HepG2 (cell line): ENCODE measurements at regions not wholly inside any gene's neighbourhood (a gene's known extent, or its start where the extent isn't known, plus 50 kb on each side); places are given as distances from the start of the nearest gene placed in this dataset.

Source experiments
- ATAC-seq: fragments of 200-7000 bp; cut with Tn5 transposase; 3 replicates; pipeline ENCODE4 v1.9.1; 2020; ENCODE audit warnings: mild to moderate bottlenecking, moderate library complexity
- BruUV-seq: library from RNA; stranded (reverse); fragments of 400-500 nt; replicated peaks from 2 replicates; lab custom pipeline; 2021; lab: Mats Ljungman, UMichigan
- CTCF ChIA-PET: fragments of 300-600 bp; formaldehyde crosslinking; extraction: SDS; loops from one replicate; lab custom pipeline; 2021; ENCODE audit warnings: low total read pairs, inconsistent platforms, low intra/inter-chr PET ratio; lab: Yijun Ruan, JAX
- POLR2A ChIA-PET: fragments of 350-600 bp; sonication (Branson Sonifier 250); formaldehyde crosslinking; loops from one replicate; lab custom pipeline; 2020; ENCODE audit warnings: antibody characterized with exemption, inconsistent platforms; lab: Yijun Ruan, JAX
- DNase-seq: peaks from one replicate; pipeline ENCODE4 v3.0.0-alpha.2; 2015; ENCODE audit warnings: low spot score
- FAIRE-seq: peaks from 3 replicates; lab custom pipeline; 2011; peaks lifted over from hg19 to GRCh38; lab: Jason Lieb, UNC
- H2AFZ ChIP-seq: one replicate; pipeline ENCODE4 v1.6.1; 2011; ENCODE audit warnings: low read length, inconsistent platforms
- H3K27ac ChIP-seq: fragments of 300-600 bp; 3 replicates; pipeline ENCODE4 v1.8.0; 2011; ENCODE audit warnings: mixed run types, mild to moderate bottlenecking, mixed read lengths, low read length, inconsistent platforms; ENCODE audit not compliant: insufficient read depth; ENCODE audit errors: extremely low read length
- H3K27me3 ChIP-seq, 2 experiments: fragments of 200-600 bp in 1 of 2; 2 replicates in 1 of 2; 3 replicates in 1 of 2; pipeline versions ENCODE4 v1.6.0 to v1.8.0; 2011; ENCODE audit warnings: low read length in 2 of 2, mild to moderate bottlenecking in 2 of 2, moderate library complexity in 2 of 2, inconsistent platforms in 1 of 2; ENCODE audit not compliant: insufficient read depth in 2 of 2, control insufficient read depth in 1 of 2
- H3K36me3 ChIP-seq, 2 experiments: fragments of 200-600 bp in 1 of 2; replicated peaks in 1 of 2; 2 replicates in 1 of 2; 3 replicates in 1 of 2; pipeline versions ENCODE4 v1.5.1 to v1.8.0; 2011; ENCODE audit warnings: low read length in 2 of 2, inconsistent platforms in 1 of 2; ENCODE audit not compliant: insufficient read depth in 2 of 2, control insufficient read depth in 1 of 2
- H3K4me1 ChIP-seq: 2 replicates; pipeline ENCODE4 v1.5.1; 2012; ENCODE audit warnings: low read length, inconsistent platforms; ENCODE audit not compliant: insufficient read depth
- H3K4me2 ChIP-seq: 2 replicates; pipeline ENCODE4 v1.6.0; 2011; ENCODE audit warnings: low read depth, low read length, inconsistent platforms
- H3K4me3 ChIP-seq, 3 experiments: fragments of 200-600 bp in 1 of 3; sonication (generic), shearing (Covaris generic) in 1 of 3; replicated peaks in 1 of 3; 2 replicates each; pipeline ENCODE4 v1.5.1; 2011 to 2016; ENCODE audit warnings: low read length in 3 of 3, inconsistent platforms in 2 of 3, low read depth in 2 of 3, mild to moderate bottlenecking in 2 of 3, control low read depth in 1 of 3, mixed read lengths in 1 of 3; ENCODE audit not compliant: insufficient read depth in 1 of 3
- H3K79me2 ChIP-seq: one replicate; pipeline ENCODE4 v1.6.1; 2011; ENCODE audit warnings: low read length, inconsistent platforms; ENCODE audit not compliant: insufficient read depth
- H3K9ac ChIP-seq: 2 replicates; pipeline ENCODE4 v1.6.0; 2011; ENCODE audit warnings: mild to moderate bottlenecking, low read depth, low read length, inconsistent platforms; ENCODE audit not compliant: insufficient read depth
- H3K9me3 ChIP-seq: 2 replicates; pipeline ENCODE4 v1.5.1; 2012; ENCODE audit warnings: mild to moderate bottlenecking, low read length
- H4K20me1 ChIP-seq: 2 replicates; pipeline ENCODE4 v1.6.0; 2011; ENCODE audit warnings: inconsistent platforms, mild to moderate bottlenecking, low read length, moderate library complexity; ENCODE audit not compliant: insufficient read depth
- BORCS8-MEF2B ChIP-seq: sonication (generic); formaldehyde crosslinking; IDR thresholded peaks from 2 replicates; pipeline ENCODE4 v1.8.0; 2022; ENCODE audit warnings: mild to moderate bottlenecking, missing genetic modification reagents
- CHD4 ChIP-seq: fragments of 200-600 bp; sonication (generic); IDR thresholded peaks from 2 replicates; pipeline ENCODE4 v1.7.0; 2017; ENCODE audit warnings: mild to moderate bottlenecking, low read length, borderline replicate concordance
- DBP ChIP-seq: sonication (generic); formaldehyde crosslinking; IDR thresholded peaks from 2 replicates; pipeline ENCODE4 v1.4.0; 2020; ENCODE audit warnings: missing genetic modification reagents; ENCODE audit errors: not compliant biosample characterization
- MAX ChIP-seq: IDR thresholded peaks from 2 replicates; pipeline ENCODE4 v1.6.1; 2012; ENCODE audit warnings: inconsistent platforms
- RBAK ChIP-seq: sonication (generic); formaldehyde crosslinking; IDR thresholded peaks from 2 replicates; pipeline ENCODE4 v1.5.1; 2020; ENCODE audit warnings: mild to moderate bottlenecking, missing genetic modification reagents
- THAP8 ChIP-seq: sonication (generic); formaldehyde crosslinking; IDR thresholded peaks from 2 replicates; pipeline ENCODE4 v1.5.1; 2020; ENCODE audit warnings: missing genetic modification reagents, mild to moderate bottlenecking, borderline replicate concordance
- ZNF503 ChIP-seq: sonication (generic); formaldehyde crosslinking; IDR thresholded peaks from 2 replicates; pipeline ENCODE4 v1.4.0; 2020; ENCODE audit warnings: missing genetic modification reagents
- WGBS: methylation state at CpG from one replicate; pipeline ENCODE4 v1.1.6; 2017; ENCODE audit warnings: low lambda C conversion rate; 5-methylcytosine and 5-hydroxymethylcytosine counted together
- in situ Hi-C: cut with HindIII; loops from 2 replicates; pipeline ENCODE4 v1.10.0; 2017; ENCODE audit warnings: low pct_unique_long_range_greater_than_20kb; ENCODE audit not compliant: extremely low pct_ligation_motif_present
- intact Hi-C: fragments of 100-400 bp; cut with micrococcal nuclease; formaldehyde crosslinking; loops from one replicate; pipeline ENCODE4 v1.10.0; 2022; ENCODE audit not compliant: unreplicated experiment

GRCh38 chr4:129808242-129808641 lies 712.3 kb downstream of the C4orf33 start:
- Histone ChIP-seq H4K20me1 (no peaks in the 10 kb centered on the region), H3K9me3 (no peaks in the 10 kb centered on the region), H3K27me3 (no peaks in the 10 kb centered on the region), H3K4me1 (peaks cover 8% of the 10 kb centered on the region; the same call in 1 of the 2 replicates), H3K9ac (no peak overlapping the region), H3K79me2 (no peaks in the 10 kb centered on the region), H3K4me2 (no peak overlapping the region), H3K36me3 (no peaks in the 10 kb centered on the region), H3K27ac (no peak overlapping the region), H3K4me3 (no peak overlapping the region), H2AFZ (no peak overlapping the region)
- WGBS: 43% methylated on average over 1 of the region's 1 CpG
- ChIA-PET POLR2A (no interaction called here), CTCF (no interaction called here)
- no TSS peak for BruUV-seq
- TF ChIP-seq RBAK (CRISPR knock-in tag): no peak
- no peak for TF ChIP-seq BORCS8-MEF2B (CRISPR knock-in tag)
- no peak for TF ChIP-seq CHD4
- no peak for TF ChIP-seq MAX
- no peak for TF ChIP-seq ZNF503 (CRISPR knock-in tag)
- TF ChIP-seq DBP (CRISPR knock-in tag): no peak
- TF ChIP-seq THAP8 (CRISPR knock-in tag): no peak
- intact Hi-C loops (no loop called here), in situ Hi-C loops (no loop called here)
- FAIRE-seq (no peak), DNase-seq (no peak), ATAC-seq (no peak)
